ELR (cell line): ENCODE measurements at regions not wholly inside any gene's neighbourhood (a gene's known extent, or its start where the extent isn't known, plus 50 kb on each side); places are given as distances from the start of the nearest gene placed in this dataset.
"Not testable (repeated sequence)": the region's sequence is repeated elsewhere in the genome, so short reads cannot be mapped to it uniquely, and the experiment has no call there.

Experiments used
- DNase-seq: peaks from one replicate; pipeline ENCODE4 v3.0.0-alpha.2; 2015; ENCODE audit warnings: low read depth

DNA sequence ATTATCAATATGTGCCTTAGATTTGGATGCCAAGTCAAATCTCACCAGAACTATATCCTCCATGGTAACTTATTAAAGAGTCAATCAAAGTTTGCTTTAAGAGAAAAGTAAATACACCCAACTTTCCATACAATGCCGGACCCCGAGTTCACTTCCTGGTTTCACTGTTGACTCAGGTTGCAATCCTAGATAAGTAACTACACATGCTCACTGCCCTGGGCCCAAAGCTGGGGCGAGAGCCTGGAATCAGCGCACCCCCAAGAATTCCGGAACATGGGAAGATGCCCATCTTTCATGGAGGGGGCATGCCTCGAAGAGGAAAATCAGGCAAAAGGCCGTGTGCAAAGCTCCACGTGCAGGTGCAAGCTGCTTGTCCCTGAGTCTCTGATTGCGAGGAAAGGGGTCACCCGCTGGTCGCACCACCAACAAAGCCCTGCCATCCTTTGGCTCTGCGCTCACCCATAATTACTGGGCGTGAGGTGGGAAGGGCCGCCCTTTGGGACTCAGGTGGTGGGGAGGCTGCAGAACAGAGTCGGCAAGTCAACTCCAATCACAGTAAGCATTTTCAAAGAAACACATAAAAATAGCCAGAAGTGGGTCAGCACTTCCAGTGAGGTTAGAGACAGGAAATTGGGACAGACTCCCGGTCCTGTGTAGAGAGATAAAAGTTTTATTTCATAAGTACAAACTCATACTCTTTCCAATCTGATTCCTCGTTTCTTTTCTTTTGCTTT, 167.7 kb downstream of the TOMM20 start:
- DNase-seq, result peak; percentile 49

DNA sequence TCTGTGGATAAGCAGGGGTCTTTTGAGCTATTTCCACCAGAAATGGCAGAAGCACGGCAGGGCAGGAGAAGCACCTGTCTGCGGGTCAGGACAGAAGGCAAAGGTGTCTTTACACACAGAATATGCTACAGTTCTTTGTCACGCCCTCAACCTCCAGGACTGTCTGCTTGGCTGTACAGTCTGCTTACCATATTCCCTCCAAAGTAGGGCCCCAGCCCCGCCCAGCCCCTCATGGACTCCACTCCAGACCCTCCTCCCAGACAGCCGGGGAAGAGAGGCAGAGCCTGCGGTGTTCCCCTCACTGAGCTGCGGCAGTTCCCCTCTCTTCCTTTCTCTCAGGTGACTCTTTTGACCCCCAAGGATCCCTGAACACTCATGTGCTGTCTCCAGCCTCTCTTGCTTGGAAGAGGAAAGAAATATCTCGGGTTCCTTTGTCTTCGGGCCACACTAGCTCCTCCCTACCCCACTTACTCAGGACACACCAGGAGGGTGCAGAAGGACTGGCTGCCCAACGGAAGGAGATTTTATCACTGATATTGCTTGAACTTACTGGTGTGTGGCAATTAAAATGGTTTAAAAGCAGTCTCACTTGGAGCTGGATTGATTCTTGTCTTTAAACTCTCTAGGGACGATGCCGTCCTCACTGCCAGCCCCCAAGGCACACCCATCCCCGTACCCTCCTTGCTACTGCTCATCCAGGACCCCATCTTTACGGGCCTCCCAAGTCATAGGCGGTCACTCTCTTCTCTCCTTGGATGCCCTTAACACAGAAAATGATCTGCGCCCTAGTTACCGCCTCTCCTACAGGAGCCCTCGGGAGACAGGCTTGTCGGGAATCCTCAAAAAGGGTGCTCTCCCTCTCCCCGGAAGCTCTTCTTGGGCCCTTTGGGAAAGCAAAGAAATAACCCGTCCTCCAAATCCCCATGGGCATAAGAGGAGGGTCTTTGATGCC, 169.7 kb downstream of the TOMM20 start:
- DNase-seq, result no peak

DNA sequence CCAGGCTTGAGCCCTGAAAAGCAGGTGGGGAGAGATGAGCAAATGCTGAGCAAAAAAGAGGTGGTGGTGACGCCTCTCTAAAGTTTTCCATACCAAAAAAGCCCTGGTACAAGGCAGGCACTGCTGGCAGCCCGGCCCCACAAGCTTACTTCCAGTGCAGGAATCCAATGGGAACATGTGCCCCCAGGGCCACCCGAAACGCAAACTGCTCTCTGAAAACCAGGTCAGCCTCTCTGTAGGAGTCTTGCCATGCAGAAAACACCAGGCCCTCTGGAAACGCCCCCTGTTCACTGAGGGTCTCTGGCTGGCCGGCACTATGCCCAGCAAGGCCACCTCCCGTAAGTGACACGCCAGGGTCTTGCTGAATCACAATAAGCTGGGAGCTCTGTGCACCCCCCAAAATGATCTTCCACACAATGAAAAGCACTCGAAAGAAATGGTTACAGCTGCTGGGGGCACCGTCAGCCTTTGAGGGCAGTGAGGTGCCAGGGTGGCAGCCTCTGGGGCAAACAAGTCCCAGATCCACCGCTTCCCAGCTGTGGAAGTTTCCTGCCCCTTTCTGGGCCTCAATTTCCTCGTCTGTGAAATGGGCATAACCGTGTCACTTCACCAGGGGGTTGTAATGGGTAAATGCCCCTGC, 170.5 kb downstream of the TOMM20 start:
- no peak for DNase-seq

DNA sequence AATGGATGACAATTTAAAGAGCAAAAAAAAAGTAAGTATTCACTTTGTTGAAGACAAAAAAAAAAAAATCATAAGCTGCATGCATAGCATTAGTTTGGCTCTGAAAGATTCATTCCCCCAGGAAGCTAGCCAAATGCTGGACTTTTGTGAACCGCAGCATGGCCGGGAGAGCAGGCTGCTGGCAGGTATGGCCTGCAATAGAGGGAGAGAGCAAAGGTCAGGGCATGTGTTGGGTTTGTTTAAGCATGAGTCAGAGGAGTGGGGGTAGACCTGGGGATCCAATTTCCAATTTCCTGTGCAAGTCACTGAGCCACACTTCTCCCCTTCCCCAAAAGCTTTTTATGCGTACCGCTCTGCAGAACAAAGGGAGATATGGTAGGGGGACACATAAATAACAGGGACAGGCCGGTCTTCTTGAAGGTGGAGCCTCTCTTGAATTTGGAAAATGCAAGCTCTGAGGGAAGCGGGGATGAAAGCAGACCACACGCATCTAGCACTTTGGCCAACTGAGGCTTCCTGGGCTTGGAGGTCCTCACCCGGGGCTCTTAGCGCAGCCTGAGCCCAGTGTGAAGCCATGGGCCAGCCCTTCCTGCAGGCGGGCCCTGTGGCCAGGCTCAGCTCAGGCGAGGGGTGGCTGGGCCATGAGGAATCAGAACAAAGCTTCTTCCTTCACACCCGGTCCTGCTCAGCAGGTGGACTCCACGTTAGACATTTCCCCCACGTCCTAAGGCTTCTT, 171.1 kb downstream of the TOMM20 start:
- DNase-seq, result peak; percentile 83

GRCh38 chr1:234956821-234957329, 171.8 kb downstream of the TOMM20 start:
- no peak for DNase-seq

- DNase-seq, result no peak
Measured at GRCh38 chr1:234955107-234955731, 173.4 kb downstream of the TOMM20 start.

DNA sequence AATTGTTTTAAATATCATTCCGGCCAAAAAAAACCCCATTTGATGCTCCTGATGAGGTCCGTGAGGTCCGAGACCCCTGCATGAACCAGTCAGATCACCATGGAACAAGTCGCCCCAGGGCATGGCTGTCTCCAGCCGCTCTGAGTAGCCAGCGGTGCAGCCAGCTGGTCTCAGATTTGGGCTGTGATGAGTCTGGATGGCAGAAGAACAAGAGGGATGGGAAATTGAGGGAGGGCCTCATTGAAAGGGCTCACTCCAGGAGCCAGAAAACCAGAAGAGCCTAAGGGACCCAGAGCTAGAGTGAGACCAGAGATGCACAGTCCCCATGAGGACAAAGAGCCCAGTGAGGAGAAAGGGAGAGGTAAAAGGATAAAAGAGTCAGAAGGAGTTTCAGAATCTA, 174.0 kb downstream of the TOMM20 start:
- no peak for DNase-seq

GRCh38 chr1:234953655-234954405, 174.8 kb downstream of the TOMM20 start:
- DNase-seq, result no peak

DNA sequence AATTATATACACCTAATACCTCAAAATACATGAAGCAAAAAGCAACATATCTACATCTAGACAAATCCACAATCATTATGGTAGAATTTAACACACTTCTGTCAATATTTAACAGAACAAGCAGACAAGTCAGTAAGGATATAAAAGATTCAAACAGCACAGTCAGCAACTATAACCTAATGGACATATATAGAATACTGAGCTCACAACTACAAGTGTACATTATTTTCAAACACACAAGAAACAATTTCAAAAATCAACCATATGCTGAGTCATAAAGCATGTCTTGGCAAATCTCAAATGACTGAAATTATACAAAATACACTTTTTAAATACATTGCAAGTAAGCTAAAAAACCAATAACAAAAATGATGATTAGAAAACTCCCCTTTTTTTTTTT, 178.0 kb downstream of the TOMM20 start:
- DNase-seq, result no peak

- not testable (repeated sequence) for DNase-seq
Measured at GRCh38 chr1:234949528-234949927, 179.1 kb downstream of the TOMM20 start.

- DNase-seq, result no peak
Measured at GRCh38 chr1:234944439-234945344, 183.9 kb downstream of the TOMM20 start.

GRCh38 chr1:234943836-234944402, 184.7 kb downstream of the TOMM20 start:
- DNase-seq, result no peak

DNA sequence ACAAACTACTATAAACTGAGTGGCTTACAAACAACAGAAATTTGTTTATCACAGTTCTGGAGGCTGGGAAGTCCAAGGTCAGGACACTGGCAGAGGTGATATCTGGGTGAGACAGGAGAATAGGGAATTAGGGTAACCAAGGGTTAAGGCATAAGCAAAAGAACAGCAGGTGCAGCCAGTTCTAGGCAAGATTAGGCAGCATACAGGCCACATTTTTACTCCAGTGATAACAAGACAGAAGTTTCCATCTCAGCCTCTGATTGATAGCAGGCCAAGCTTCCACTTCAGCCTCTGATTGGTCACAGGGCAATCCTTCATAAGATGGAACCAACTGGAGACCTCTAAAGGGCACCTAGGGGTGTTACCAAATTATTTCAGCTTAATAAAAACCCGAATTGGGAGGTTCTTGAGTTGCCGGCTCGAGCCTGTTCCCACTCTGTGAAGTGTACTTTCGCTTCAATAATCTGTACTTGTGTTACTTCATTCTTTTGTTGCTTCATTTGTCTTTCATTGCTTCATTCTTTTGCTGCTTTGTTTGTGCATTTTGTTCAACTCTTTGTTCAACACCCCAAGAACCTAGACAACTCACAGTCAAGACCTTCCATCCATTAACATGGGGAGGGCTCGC, 185.6 kb downstream of the TOMM20 start:
- no peak for DNase-seq

- no peak for DNase-seq
Measured at GRCh38 chr1:234942012-234942332, 186.7 kb downstream of the TOMM20 start.

DNA sequence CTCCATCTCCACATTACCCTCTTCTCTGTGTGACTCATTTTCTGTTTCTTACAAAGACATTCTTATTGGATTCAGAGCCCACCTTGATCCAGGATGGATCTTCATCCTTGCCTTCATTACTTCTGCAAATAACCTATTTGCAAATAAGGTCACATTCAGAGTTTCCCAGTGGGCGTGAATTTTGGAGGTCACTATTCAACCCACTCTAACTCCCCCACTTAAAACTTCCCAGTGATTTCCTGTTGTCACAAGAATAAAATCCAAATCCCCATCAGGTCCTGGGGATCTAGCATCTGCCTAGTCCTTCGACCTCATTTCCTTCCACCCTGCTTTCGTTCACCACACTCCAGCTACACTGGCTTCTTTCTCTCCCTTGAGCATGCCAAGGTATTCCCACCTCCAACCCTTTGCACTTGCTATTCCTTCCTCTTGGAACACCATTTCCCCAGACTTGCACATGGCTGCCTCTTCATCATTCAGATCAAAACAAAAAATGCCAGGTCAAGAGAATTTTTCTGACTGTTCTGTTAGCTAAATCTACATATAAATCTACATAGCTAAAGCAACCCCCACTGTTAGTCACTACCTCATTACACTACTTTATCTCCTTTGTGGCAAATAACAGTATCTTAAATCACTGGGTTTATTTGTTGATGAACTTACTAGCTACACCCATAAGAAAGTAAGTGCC, 187.2 kb downstream of the TOMM20 start:
- DNase-seq, result no peak

GRCh38 chr1:234940841-234941240, 187.8 kb downstream of the TOMM20 start:
- DNase-seq, result no peak

- DNase-seq, result no peak
Measured at GRCh38 chr1:234938924-234939323, 189.7 kb downstream of the TOMM20 start.

GRCh38 chr1:234938135-234938534, 190.5 kb downstream of the TOMM20 start:
- no peak for DNase-seq
